ENCODE measurements at regions not wholly inside any gene's neighbourhood (a gene's known extent, or its start where the extent isn't known, plus 50 kb on each side); places are given as distances from the start of the nearest gene placed in this dataset.

DNA sequence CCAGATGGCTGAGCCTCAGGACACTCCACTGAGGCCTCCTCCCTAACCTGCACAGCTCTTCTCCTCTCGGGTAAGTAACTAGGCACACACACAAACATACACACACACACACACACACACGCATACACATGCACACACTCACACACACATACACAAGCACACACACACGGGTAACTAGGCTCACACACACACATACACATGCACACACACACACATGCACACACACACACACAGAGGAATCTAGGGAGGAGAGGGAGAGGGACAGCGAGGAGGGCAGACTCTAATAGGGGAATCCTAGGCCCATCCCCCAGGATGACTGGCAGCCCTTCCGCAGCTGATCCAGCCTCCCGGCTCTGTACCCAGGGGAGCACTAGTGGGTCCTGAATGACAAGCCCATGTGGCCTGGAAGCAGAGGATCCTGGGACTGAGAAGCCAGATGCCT is 177.4 kb upstream of the LINGO1 start (continued):
- TF ChIP-seq, protein P1, sequence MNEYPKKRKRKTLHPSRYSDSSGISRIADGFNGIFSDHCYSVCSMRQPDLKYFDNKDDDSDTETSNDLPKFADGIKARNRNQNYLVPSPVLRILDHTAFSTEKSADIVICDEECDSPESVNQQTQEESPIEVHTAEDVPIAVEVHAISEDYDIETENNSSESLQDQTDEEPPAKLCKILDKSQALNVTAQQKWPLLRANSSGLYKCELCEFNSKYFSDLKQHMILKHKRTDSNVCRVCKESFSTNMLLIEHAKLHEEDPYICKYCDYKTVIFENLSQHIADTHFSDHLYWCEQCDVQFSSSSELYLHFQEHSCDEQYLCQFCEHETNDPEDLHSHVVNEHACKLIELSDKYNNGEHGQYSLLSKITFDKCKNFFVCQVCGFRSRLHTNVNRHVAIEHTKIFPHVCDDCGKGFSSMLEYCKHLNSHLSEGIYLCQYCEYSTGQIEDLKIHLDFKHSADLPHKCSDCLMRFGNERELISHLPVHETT (tag by site-specific recombination; IDR thresholded peaks at IDR 0.05) = 0 out of 2 replicates have a peak, but pooled peaks have one; percentile 65
- TF ChIP-seq TCF7L2 (IDR thresholded peaks at IDR 0.05; ENCODE audit: borderline replicate concordance, low read depth, low read length) (no peak), ZNF792 (tag by site-specific recombination; IDR thresholded peaks at IDR 0.05) (no peak), GFI1B (tag by site-specific recombination; IDR thresholded peaks at IDR 0.05) (no peak), ZNF544 (tag by site-specific recombination; IDR thresholded peaks at IDR 0.05) (no peak), ZNF548 (tag by site-specific recombination; IDR thresholded peaks at IDR 0.05) (no peak), ZNF658 (tag by site-specific recombination; IDR thresholded peaks at IDR 0.05) (no peak), ZNF114 (tag by site-specific recombination; IDR thresholded peaks at IDR 0.05) (no peak), SETDB1 (IDR thresholded peaks at IDR 0.05; ENCODE audit: insufficient read length, low read length) (no peak), ZNF19 (tag by site-specific recombination; IDR thresholded peaks at IDR 0.05; ENCODE audit: low read depth) (no peak), ZNF274 (IDR thresholded peaks at IDR 0.05; ENCODE audit: low read length) (no peak), ZNF274 (tag by site-specific recombination; IDR thresholded peaks at IDR 0.05; ENCODE audit: borderline replicate concordance) (no peak), ZNF404 (tag by site-specific recombination; IDR thresholded peaks at IDR 0.05) (no peak), ZNF776 (tag by site-specific recombination; IDR thresholded peaks at IDR 0.05; ENCODE audit: borderline replicate concordance) (no peak), ZNF621 (tag by site-specific recombination; IDR thresholded peaks at IDR 0.05) (no peak), ZNF785 (tag by site-specific recombination; IDR thresholded peaks at IDR 0.05) (0 out of 2 replicates have a peak, but pooled peaks have one; percentile 71), KLF9 (tag by site-specific recombination; IDR thresholded peaks at IDR 0.05; ENCODE audit: low read depth) (no peak), ZNF266 (tag by site-specific recombination; IDR thresholded peaks at IDR 0.05; ENCODE audit: low read depth) (no peak), ZNF600 (tag by site-specific recombination; IDR thresholded peaks at IDR 0.05) (peak; percentile 74), ZNF571 (tag by site-specific recombination; IDR thresholded peaks at IDR 0.05) (no peak), ZFP69B (tag by site-specific recombination; IDR thresholded peaks at IDR 0.05) (no peak)
- TF ChIP-seq, protein P2, sequence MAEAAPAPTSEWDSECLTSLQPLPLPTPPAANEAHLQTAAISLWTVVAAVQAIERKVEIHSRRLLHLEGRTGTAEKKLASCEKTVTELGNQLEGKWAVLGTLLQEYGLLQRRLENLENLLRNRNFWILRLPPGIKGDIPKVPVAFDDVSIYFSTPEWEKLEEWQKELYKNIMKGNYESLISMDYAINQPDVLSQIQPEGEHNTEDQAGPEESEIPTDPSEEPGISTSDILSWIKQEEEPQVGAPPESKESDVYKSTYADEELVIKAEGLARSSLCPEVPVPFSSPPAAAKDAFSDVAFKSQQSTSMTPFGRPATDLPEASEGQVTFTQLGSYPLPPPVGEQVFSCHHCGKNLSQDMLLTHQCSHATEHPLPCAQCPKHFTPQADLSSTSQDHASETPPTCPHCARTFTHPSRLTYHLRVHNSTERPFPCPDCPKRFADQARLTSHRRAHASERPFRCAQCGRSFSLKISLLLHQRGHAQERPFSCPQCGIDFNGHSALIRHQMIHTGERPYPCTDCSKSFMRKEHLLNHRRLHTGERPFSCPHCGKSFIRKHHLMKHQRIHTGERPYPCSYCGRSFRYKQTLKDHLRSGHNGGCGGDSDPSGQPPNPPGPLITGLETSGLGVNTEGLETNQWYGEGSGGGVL (tag by site-specific recombination; IDR thresholded peaks at IDR 0.05) = peak; percentile 92
- TF ChIP-seq, protein P3, sequence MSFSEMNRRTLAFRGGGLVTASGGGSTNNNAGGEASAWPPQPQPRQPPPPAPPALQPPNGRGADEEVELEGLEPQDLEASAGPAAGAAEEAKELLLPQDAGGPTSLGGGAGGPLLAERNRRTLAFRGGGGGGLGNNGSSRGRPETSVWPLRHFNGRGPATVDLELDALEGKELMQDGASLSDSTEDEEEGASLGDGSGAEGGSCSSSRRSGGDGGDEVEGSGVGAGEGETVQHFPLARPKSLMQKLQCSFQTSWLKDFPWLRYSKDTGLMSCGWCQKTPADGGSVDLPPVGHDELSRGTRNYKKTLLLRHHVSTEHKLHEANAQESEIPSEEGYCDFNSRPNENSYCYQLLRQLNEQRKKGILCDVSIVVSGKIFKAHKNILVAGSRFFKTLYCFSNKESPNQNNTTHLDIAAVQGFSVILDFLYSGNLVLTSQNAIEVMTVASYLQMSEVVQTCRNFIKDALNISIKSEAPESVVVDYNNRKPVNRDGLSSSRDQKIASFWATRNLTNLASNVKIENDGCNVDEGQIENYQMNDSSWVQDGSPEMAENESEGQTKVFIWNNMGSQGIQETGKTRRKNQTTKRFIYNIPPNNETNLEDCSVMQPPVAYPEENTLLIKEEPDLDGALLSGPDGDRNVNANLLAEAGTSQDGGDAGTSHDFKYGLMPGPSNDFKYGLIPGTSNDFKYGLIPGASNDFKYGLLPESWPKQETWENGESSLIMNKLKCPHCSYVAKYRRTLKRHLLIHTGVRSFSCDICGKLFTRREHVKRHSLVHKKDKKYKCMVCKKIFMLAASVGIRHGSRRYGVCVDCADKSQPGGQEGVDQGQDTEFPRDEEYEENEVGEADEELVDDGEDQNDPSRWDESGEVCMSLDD (tag by site-specific recombination; IDR thresholded peaks at IDR 0.05) = no peak
- TF ChIP-seq, protein P4, sequence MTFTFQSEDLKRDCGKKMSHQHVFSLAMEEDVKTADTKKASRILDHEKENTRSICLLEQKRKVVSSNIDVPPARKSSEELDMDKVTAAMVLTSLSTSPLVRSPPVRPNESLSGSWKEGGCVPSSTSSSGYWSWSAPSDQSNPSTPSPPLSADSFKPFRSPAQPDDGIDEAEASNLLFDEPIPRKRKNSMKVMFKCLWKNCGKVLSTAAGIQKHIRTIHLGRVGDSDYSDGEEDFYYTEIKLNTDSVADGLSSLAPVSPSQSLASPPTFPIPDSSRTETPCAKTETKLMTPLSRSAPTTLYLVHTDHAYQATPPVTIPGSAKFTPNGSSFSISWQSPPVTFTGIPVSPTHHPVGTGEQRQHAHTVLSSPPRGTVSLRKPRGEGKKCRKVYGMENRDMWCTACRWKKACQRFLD (tag by site-specific recombination; IDR thresholded peaks at IDR 0.05) = no peak
- TF ChIP-seq, protein P5, sequence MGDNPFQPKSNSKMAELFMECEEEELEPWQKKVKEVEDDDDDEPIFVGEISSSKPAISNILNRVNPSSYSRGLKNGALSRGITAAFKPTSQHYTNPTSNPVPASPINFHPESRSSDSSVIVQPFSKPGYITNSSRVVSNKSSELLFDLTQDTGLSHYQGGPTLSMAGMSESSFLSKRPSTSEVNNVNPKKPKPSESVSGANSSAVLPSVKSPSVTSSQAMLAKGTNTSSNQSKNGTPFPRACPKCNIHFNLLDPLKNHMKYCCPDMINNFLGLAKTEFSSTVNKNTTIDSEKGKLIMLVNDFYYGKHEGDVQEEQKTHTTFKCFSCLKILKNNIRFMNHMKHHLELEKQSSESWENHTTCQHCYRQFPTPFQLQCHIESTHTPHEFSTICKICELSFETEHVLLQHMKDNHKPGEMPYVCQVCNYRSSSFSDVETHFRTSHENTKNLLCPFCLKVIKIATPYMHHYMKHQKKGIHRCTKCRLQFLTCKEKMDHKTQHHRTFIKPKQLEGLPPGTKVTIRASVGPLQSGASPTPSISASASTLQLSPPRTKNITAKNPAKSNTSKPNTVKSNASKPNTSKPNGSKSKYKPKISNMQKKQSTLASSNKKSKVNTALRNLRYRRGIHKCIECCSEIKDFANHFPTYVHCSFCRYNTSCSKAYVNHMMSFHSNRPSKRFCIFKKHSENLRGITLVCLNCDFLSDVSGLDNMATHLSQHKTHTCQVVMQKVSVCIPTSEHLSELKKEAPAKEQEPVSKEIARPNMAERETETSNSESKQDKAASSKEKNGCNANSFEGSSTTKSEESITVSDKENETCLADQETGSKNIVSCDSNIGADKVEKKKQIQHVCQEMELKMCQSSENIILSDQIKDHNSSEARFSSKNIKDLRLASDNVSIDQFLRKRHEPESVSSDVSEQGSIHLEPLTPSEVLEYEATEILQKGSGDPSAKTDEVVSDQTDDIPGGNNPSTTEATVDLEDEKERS (tag by site-specific recombination; IDR thresholded peaks at IDR 0.05) = no peak
- TF ChIP-seq, protein P6, sequence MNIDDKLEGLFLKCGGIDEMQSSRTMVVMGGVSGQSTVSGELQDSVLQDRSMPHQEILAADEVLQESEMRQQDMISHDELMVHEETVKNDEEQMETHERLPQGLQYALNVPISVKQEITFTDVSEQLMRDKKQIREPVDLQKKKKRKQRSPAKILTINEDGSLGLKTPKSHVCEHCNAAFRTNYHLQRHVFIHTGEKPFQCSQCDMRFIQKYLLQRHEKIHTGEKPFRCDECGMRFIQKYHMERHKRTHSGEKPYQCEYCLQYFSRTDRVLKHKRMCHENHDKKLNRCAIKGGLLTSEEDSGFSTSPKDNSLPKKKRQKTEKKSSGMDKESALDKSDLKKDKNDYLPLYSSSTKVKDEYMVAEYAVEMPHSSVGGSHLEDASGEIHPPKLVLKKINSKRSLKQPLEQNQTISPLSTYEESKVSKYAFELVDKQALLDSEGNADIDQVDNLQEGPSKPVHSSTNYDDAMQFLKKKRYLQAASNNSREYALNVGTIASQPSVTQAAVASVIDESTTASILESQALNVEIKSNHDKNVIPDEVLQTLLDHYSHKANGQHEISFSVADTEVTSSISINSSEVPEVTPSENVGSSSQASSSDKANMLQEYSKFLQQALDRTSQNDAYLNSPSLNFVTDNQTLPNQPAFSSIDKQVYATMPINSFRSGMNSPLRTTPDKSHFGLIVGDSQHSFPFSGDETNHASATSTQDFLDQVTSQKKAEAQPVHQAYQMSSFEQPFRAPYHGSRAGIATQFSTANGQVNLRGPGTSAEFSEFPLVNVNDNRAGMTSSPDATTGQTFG (tag by site-specific recombination; IDR thresholded peaks at IDR 0.05; ENCODE audit: borderline replicate concordance) = no peak
- TF ChIP-seq, protein P7, sequence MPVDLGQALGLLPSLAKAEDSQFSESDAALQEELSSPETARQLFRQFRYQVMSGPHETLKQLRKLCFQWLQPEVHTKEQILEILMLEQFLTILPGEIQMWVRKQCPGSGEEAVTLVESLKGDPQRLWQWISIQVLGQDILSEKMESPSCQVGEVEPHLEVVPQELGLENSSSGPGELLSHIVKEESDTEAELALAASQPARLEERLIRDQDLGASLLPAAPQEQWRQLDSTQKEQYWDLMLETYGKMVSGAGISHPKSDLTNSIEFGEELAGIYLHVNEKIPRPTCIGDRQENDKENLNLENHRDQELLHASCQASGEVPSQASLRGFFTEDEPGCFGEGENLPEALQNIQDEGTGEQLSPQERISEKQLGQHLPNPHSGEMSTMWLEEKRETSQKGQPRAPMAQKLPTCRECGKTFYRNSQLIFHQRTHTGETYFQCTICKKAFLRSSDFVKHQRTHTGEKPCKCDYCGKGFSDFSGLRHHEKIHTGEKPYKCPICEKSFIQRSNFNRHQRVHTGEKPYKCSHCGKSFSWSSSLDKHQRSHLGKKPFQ (tag by site-specific recombination; IDR thresholded peaks at IDR 0.05) = no peak

All from HEK293 (cell line).